ENCODE measurements at regions not wholly inside any gene's neighbourhood (a gene's known extent, or its start where the extent isn't known, plus 50 kb on each side); places are given as distances from the start of the nearest gene placed in this dataset.

DNA sequence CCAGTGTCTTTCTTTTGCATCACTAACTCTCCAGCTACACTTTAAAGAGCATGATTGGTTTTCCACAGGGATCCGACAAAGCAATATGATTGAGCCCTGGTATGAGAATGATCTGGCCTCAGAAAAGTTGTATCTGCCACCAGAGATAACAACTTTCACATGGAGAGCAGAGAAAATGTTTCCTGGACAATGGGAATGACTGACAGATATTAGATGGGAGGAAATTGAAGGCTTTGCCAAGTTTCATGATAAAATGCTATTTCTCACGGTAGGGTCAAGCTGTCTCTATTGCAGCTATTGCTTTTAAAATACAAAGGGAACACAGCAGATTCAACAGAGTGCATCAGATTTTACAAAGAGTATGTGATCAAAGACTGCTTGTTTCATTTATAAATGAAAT lies 56.4 kb upstream of the GLIS3 start:
- CTCF ChIA-PET (ENCODE audit: low intra/inter-chr PET ratio, low total read pairs) = no interaction called here
- Histone ChIP-seq H2AFZ (ENCODE audit: low read length) (no peak overlapping the region), H3K4me3 (replicated peaks in 1 of 3; ENCODE audit: insufficient read depth in 1 of 3, low read depth in 2 of 3, low read length in 3 of 3) (no peak overlapping the region), H3K79me2 (ENCODE audit: insufficient read depth, low read length) (no peaks in the 10 kb centered on the region), H3K4me1 (ENCODE audit: insufficient read depth, low read length) (no peaks in the 10 kb centered on the region), H3K9me3 (ENCODE audit: low read length) (no peaks in the 10 kb centered on the region), H3K4me2 (ENCODE audit: low read depth, low read length) (no peak overlapping the region), H4K20me1 (ENCODE audit: insufficient read depth, low read length) (no peaks in the 10 kb centered on the region), H3K27ac (ENCODE audit: extremely low read length, insufficient read depth, low read length) (no peak overlapping the region), H3K36me3 (replicated peaks in 1 of 2; ENCODE audit: control insufficient read depth in 1 of 2, insufficient read depth in 2 of 2, low read length in 2 of 2) (no peaks in the 10 kb centered on the region), H3K27me3 (ENCODE audit: control insufficient read depth in 1 of 2, insufficient read depth in 2 of 2, low read length in 2 of 2) (peaks cover 0 to 3% of the 10 kb centered on the region in 2 experiments; a peak in 1 of 5 replicates), H3K9ac (ENCODE audit: insufficient read depth, low read depth, low read length) (no peak overlapping the region)
- FAIRE-seq = no peak
- intact Hi-C loops (cut with micrococcal nuclease; ENCODE audit: unreplicated experiment) (no loop called here), in situ Hi-C loops (cut with HindIII; ENCODE audit: extremely low pct_ligation_motif_present, low pct_unique_long_range_greater_than_20kb) (no loop called here)
- TF ChIP-seq NR2F1 (CRISPR knock-in tag; IDR thresholded peaks at IDR 0.05) (no peak), TSC22D2 (CRISPR knock-in tag; IDR thresholded peaks at IDR 0.05; ENCODE audit: borderline replicate concordance) (no peak)
- TF ChIP-seq, protein P1, sequence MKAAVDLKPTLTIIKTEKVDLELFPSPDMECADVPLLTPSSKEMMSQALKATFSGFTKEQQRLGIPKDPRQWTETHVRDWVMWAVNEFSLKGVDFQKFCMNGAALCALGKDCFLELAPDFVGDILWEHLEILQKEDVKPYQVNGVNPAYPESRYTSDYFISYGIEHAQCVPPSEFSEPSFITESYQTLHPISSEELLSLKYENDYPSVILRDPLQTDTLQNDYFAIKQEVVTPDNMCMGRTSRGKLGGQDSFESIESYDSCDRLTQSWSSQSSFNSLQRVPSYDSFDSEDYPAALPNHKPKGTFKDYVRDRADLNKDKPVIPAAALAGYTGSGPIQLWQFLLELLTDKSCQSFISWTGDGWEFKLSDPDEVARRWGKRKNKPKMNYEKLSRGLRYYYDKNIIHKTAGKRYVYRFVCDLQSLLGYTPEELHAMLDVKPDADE (CRISPR knock-in tag; IDR thresholded peaks at IDR 0.05) = no peak
- TF ChIP-seq, protein P2, sequence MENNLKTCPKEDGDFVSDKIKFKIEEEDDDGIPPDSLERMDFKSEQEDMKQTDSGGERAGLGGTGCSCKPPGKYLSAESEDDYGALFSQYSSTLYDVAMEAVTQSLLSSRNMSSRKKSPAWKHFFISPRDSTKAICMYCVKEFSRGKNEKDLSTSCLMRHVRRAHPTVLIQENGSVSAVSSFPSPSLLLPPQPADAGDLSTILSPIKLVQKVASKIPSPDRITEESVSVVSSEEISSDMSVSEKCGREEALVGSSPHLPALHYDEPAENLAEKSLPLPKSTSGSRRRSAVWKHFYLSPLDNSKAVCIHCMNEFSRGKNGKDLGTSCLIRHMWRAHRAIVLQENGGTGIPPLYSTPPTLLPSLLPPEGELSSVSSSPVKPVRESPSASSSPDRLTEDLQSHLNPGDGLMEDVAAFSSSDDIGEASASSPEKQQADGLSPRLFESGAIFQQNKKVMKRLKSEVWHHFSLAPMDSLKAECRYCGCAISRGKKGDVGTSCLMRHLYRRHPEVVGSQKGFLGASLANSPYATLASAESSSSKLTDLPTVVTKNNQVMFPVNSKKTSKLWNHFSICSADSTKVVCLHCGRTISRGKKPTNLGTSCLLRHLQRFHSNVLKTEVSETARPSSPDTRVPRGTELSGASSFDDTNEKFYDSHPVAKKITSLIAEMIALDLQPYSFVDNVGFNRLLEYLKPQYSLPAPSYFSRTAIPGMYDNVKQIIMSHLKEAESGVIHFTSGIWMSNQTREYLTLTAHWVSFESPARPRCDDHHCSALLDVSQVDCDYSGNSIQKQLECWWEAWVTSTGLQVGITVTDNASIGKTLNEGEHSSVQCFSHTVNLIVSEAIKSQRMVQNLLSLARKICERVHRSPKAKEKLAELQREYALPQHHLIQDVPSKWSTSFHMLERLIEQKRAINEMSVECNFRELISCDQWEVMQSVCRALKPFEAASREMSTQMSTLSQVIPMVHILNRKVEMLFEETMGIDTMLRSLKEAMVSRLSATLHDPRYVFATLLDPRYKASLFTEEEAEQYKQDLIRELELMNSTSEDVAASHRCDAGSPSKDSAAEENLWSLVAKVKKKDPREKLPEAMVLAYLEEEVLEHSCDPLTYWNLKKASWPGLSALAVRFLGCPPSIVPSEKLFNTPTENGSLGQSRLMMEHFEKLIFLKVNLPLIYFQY (CRISPR knock-in tag; IDR thresholded peaks at IDR 0.05; ENCODE audit: borderline replicate concordance) = no peak
- POLR2A ChIA-PET = no interaction called here
- DNase-seq (ENCODE audit: low spot score) = no peak
- ATAC-seq = no peak
- no TSS peak for BruUV-seq (replicated peaks)
- WGBS (ENCODE audit: low lambda C conversion rate) = 0% methylated on average over 2 of the region's 2 CpGs

Data from HepG2 (cell line).